Panc1 (cell line): ENCODE measurements at regions not wholly inside any gene's neighbourhood (a gene's known extent, or its start where the extent isn't known, plus 50 kb on each side); places are given as distances from the start of the nearest gene placed in this dataset.

Source experiments
- POLR2AphosphoS5 ChIP-seq: IDR thresholded peaks from 2 replicates; pipeline ENCODE4 v1.6.1; 2012; ENCODE audit warnings: mild to moderate bottlenecking, low read depth, low read length, moderate library complexity
- SIN3A ChIP-seq: IDR thresholded peaks from 2 replicates; pipeline ENCODE4 v1.6.1; 2012; ENCODE audit warnings: low read depth, mild to moderate bottlenecking, low read length, moderate library complexity, borderline replicate concordance; ENCODE audit not compliant: insufficient read depth
- TF ChIP-seq, protein P1 (sequence below): fragments of 450-650 bp; IDR thresholded peaks from 2 replicates; pipeline ENCODE4 v1.5.1; 2017; ENCODE audit warnings: mild to moderate bottlenecking

DNA sequence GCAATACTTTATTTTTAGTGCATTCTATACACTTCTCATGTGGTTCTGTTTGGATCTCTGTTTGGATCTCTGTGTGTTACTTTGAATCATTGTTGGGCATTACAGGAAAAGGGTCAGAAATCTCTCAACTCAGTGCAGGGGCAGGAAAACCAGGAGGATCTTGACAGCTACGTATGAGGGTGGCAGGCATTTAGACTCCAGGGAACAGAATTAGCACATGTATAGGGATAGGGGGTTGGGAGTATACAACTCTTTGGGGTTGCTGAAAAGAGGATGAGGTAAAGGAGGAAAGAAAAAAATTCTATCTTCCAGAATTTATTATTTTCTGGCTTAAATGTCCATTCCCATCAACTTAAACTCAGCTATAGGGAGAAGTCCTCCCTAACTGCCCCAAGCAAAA, 59.4 kb upstream of the MKI67 start:
- TF ChIP-seq, protein P1, sequence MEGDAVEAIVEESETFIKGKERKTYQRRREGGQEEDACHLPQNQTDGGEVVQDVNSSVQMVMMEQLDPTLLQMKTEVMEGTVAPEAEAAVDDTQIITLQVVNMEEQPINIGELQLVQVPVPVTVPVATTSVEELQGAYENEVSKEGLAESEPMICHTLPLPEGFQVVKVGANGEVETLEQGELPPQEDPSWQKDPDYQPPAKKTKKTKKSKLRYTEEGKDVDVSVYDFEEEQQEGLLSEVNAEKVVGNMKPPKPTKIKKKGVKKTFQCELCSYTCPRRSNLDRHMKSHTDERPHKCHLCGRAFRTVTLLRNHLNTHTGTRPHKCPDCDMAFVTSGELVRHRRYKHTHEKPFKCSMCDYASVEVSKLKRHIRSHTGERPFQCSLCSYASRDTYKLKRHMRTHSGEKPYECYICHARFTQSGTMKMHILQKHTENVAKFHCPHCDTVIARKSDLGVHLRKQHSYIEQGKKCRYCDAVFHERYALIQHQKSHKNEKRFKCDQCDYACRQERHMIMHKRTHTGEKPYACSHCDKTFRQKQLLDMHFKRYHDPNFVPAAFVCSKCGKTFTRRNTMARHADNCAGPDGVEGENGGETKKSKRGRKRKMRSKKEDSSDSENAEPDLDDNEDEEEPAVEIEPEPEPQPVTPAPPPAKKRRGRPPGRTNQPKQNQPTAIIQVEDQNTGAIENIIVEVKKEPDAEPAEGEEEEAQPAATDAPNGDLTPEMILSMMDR, result no peak
- TF ChIP-seq POLR2AphosphoS5 (no peak), SIN3A (no peak)
